ENCODE measurements at regions not wholly inside any gene's neighbourhood (a gene's known extent, or its start where the extent isn't known, plus 50 kb on each side); places are given as distances from the start of the nearest gene placed in this dataset.

GRCh38 chr5:54403121-54403520 is 52.4 kb upstream of the HSPB3 start:
- TF ChIP-seq CTCF (IDR thresholded peaks at IDR 0.05) = no peak
- TF ChIP-seq POLR2A (IDR thresholded peaks at IDR 0.05) = no peak

Data from thyroid gland (tissue), 4 donors.